HCT116 (cell line): ENCODE measurements at regions not wholly inside any gene's neighbourhood (a gene's known extent, or its start where the extent isn't known, plus 50 kb on each side); places are given as distances from the start of the nearest gene placed in this dataset.

Experiments
- ATF3 ChIP-seq: IDR thresholded peaks from 2 replicates; pipeline ENCODE4 v1.6.1; 2012
- CTCF ChIP-seq, 3 experiments: fragments of 200-600 bp in 1 of 3; sonication (generic) in 1 of 3; IDR thresholded peaks in 2 of 3; conservative IDR thresholded peaks in 1 of 3; 2 replicates each; pipeline ENCODE4 v1.5.1; 2012 to 2017; ENCODE audit warnings: low read depth in 2 of 3, low read length in 2 of 3, antibody characterized with exemption in 1 of 3, borderline replicate concordance in 1 of 3, control low read depth in 1 of 3, mild to moderate bottlenecking in 1 of 3, mixed read lengths in 1 of 3, mixed run types in 1 of 3, moderate library complexity in 1 of 3; ENCODE audit not compliant: insufficient read depth in 1 of 3
- EZH2 ChIP-seq: fragments of 200-600 bp; sonication (generic); IDR thresholded peaks from 2 replicates; pipeline ENCODE4 v1.6.1; 2017; ENCODE audit warnings: antibody characterized with exemption, mixed run types
- EZH2phosphoT487 ChIP-seq: fragments of 200-600 bp; IDR thresholded peaks from 2 replicates; pipeline ENCODE4 v1.6.1; 2018; ENCODE audit warnings: antibody characterized with exemption, borderline replicate concordance

DNA sequence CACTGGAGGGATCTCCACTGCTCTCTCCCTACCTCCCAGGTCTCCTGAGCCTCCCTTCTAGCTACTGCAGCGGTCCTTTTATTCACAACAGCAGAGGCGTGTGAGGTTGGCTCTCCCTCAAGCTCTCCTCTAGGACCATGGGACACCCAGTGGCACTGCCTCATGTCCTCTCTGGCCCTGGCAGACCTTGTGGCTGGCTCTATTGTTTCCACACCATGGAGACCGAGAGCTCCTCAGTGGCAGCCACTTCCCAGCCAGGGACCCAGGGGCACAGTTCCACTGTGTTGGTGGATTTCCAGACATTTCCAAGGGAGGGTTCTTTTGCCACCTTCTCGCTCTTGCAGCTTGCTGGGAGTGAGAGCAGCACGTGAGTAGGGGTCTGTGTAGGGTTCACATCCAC, 204.9 kb downstream of the AXIN2 start:
- TF ChIP-seq CTCF (IDR thresholded peaks at IDR 0.05 in 2 of 3, conservative IDR thresholded peaks at IDR 0.05 in 1 of 3; ENCODE audit: borderline replicate concordance in 1 of 3, insufficient read depth in 1 of 3, low read depth in 2 of 3, low read length in 2 of 3) (no peak), EZH2phosphoT487 (no peak), EZH2 (no peak), ATF3 (no peak)
